ENCODE measurements at regions not wholly inside any gene's neighbourhood (a gene's known extent, or its start where the extent isn't known, plus 50 kb on each side); places are given as distances from the start of the nearest gene placed in this dataset.

DNA sequence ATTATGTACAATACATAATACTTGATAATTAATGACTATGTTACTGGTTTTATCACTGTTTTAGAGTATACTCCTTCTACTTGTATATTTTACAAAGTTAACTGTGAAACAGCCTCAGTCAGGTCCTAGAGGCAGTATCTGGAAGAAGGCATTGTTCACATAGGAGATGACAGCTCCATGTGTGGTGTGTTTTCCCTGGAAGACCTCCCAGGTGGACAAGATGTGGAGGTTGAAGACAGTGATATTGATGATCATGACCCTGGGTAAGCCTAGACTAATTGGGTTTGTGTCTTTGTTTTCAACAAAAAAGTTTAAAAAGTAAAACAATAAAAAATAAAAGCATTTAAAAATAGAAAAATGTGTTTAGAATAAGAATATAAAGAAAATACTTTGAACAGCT is 96.4 kb downstream of the TRIB2 start:
- H4K20me1 ChIP-seq (ENCODE audit: control insufficient read depth, insufficient read depth): no peaks in the 10 kb centered on the region
- FAIRE-seq (no peak), DNase-seq (ENCODE audit: low read depth, low spot score) (no peak), ATAC-seq (no peak)
- POLR2A ChIA-PET: no interaction called here
- RAD21 ChIA-PET (ENCODE audit: unreplicated experiment): no interaction called here
- H3K36me3 ChIP-seq (ENCODE audit: control insufficient read depth in 2 of 2, insufficient read depth in 2 of 2, low read length in 1 of 2): no peaks in the 10 kb centered on the region
- no peaks in the 10 kb centered on the region for H3K4me1 ChIP-seq (ENCODE audit: control insufficient read depth, insufficient read depth, low read length)
- H3K9me3 ChIP-seq (replicated peaks; ENCODE audit: control insufficient read depth, insufficient read depth, low read length): no peaks in the 10 kb centered on the region; the same call in 2 of the 3 replicates
- intact Hi-C loops (cut with micrococcal nuclease; ENCODE audit: unreplicated experiment) (no loop called here), in situ Hi-C loops (cut with MboI) (no loop called here)
- no peak overlapping the region for H3K9ac ChIP-seq (ENCODE audit: control insufficient read depth, insufficient read depth, low read length)
- no peak overlapping the region for H3K27ac ChIP-seq (ENCODE audit: control insufficient read depth, insufficient read depth)
- no peak for TF ChIP-seq MYC (IDR thresholded peaks at IDR 0.05; ENCODE audit: insufficient read depth, insufficient read length, insufficient replicate concordance, low read length, severe bottlenecking)
- no peak for TF ChIP-seq NR2C1 (IDR thresholded peaks at IDR 0.05)
- no peak for TF ChIP-seq YBX1 (IDR thresholded peaks at IDR 0.05)
- TF ChIP-seq CBFB (IDR thresholded peaks at IDR 0.05; ENCODE audit: low read depth): no peak
- TF ChIP-seq, protein P1, sequence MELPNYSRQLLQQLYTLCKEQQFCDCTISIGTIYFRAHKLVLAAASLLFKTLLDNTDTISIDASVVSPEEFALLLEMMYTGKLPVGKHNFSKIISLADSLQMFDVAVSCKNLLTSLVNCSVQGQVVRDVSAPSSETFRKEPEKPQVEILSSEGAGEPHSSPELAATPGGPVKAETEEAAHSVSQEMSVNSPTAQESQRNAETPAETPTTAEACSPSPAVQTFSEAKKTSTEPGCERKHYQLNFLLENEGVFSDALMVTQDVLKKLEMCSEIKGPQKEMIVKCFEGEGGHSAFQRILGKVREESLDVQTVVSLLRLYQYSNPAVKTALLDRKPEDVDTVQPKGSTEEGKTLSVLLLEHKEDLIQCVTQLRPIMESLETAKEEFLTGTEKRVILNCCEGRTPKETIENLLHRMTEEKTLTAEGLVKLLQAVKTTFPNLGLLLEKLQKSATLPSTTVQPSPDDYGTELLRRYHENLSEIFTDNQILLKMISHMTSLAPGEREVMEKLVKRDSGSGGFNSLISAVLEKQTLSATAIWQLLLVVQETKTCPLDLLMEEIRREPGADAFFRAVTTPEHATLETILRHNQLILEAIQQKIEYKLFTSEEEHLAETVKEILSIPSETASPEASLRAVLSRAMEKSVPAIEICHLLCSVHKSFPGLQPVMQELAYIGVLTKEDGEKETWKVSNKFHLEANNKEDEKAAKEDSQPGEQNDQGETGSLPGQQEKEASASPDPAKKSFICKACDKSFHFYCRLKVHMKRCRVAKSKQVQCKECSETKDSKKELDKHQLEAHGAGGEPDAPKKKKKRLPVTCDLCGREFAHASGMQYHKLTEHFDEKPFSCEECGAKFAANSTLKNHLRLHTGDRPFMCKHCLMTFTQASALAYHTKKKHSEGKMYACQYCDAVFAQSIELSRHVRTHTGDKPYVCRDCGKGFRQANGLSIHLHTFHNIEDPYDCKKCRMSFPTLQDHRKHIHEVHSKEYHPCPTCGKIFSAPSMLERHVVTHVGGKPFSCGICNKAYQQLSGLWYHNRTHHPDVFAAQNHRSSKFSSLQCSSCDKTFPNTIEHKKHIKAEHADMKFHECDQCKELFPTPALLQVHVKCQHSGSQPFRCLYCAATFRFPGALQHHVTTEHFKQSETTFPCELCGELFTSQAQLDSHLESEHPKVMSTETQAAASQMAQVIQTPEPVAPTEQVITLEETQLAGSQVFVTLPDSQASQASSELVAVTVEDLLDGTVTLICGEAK (IDR thresholded peaks at IDR 0.05; ENCODE audit: borderline replicate concordance): no peak
- TF ChIP-seq CEBPB (IDR thresholded peaks at IDR 0.05; ENCODE audit: borderline replicate concordance in 1 of 2, low read depth in 2 of 2, low read length in 2 of 2): no peak
- TF ChIP-seq, protein P2, sequence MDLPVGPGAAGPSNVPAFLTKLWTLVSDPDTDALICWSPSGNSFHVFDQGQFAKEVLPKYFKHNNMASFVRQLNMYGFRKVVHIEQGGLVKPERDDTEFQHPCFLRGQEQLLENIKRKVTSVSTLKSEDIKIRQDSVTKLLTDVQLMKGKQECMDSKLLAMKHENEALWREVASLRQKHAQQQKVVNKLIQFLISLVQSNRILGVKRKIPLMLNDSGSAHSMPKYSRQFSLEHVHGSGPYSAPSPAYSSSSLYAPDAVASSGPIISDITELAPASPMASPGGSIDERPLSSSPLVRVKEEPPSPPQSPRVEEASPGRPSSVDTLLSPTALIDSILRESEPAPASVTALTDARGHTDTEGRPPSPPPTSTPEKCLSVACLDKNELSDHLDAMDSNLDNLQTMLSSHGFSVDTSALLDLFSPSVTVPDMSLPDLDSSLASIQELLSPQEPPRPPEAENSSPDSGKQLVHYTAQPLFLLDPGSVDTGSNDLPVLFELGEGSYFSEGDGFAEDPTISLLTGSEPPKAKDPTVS (IDR thresholded peaks at IDR 0.05; ENCODE audit: low read depth, low read length): no peak
- TF ChIP-seq, protein P3, sequence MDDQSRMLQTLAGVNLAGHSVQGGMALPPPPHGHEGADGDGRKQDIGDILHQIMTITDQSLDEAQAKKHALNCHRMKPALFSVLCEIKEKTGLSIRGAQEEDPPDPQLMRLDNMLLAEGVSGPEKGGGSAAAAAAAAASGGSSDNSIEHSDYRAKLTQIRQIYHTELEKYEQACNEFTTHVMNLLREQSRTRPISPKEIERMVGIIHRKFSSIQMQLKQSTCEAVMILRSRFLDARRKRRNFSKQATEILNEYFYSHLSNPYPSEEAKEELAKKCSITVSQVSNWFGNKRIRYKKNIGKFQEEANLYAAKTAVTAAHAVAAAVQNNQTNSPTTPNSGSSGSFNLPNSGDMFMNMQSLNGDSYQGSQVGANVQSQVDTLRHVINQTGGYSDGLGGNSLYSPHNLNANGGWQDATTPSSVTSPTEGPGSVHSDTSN (IDR thresholded peaks at IDR 0.05; ENCODE audit: insufficient replicate concordance, low read depth, low read length): no peak
- TF ChIP-seq NR2C2 (IDR thresholded peaks at IDR 0.05; ENCODE audit: borderline replicate concordance, control insufficient read depth, insufficient read length, low read depth): no peak
- no peak for TF ChIP-seq YY1 (IDR thresholded peaks at IDR 0.05; ENCODE audit: low read depth, low read length)
- no peak for TF ChIP-seq RUNX3 (IDR thresholded peaks at IDR 0.05; ENCODE audit: low read length)
- TF ChIP-seq ZNF24 (IDR thresholded peaks at IDR 0.05): no peak
- no peak for TF ChIP-seq ZBED1 (IDR thresholded peaks at IDR 0.05; ENCODE audit: borderline replicate concordance)
- no peak for TF ChIP-seq IKZF1 (conservative IDR thresholded peaks at IDR 0.05)
- TF ChIP-seq ZZZ3 (IDR thresholded peaks at IDR 0.05; ENCODE audit: control insufficient read depth, insufficient read length, low read depth): no peak
- TF ChIP-seq TBL1XR1 (IDR thresholded peaks at IDR 0.05; ENCODE audit: low read depth, low read length): no peak
- H3K79me2 ChIP-seq (ENCODE audit: control insufficient read depth, insufficient read depth, low read length): no peaks in the 10 kb centered on the region
- H2AFZ ChIP-seq (ENCODE audit: control insufficient read depth, low read depth, low read length): no peak overlapping the region
- SMC1A ChIA-PET (ENCODE audit: uncharacterized antibody, unreplicated experiment): no interaction called here
- CTCF ChIA-PET: no interaction called here
- H3K27me3 ChIP-seq (replicated peaks in 1 of 2; ENCODE audit: control insufficient read depth in 2 of 2, insufficient read depth in 2 of 2, low read length in 1 of 2): no peaks in the 10 kb centered on the region; a peak in 2 of 4 replicates
- H3K4me2 ChIP-seq (ENCODE audit: control insufficient read depth, insufficient read depth): no peak overlapping the region
- no peak overlapping the region for H3K4me3 ChIP-seq
- no TSS peak for BruUV-seq (replicated peaks)
